Stimulated activated CD4-positive, alpha-beta T cell treated with anti-CD3 and anti-CD28 coated beads, Interleukin-12 subunit alpha, Interleukin-12 subunit beta, amount 100 ng/mL, for 4 hours (primary cell): ENCODE measurements at regions not wholly inside any gene's neighbourhood (a gene's known extent, or its start where the extent isn't known, plus 50 kb on each side); places are given as distances from the start of the nearest gene placed in this dataset.

Experiments
- DNase-seq: peaks from one replicate; pipeline ENCODE4 v3.0.0-alpha.2; 2020

GRCh38 chr5:123827811-123828210, 315.8 kb downstream of the CSNK1G3 start:
- no peak for DNase-seq

DNA sequence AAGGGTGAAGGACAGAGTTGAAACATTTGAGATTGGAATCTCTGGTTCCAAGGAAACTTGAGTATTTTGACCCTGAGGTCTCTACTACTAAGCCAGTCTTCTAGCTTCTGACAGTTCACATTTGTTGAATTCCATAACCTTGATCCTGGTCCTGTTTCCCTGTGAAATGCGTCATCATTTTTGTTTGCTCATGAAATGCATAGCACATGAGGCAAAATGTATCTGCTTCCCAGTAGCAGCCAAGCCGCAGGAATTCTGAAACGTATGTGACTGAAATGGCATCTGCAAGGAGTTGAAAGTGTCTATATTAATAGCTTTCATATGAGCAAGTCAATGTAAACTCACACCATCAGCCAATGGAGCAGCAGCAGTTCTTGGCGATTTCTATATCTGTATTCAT, 307.9 kb downstream of the CSNK1G3 start:
- DNase-seq: no peak

DNA sequence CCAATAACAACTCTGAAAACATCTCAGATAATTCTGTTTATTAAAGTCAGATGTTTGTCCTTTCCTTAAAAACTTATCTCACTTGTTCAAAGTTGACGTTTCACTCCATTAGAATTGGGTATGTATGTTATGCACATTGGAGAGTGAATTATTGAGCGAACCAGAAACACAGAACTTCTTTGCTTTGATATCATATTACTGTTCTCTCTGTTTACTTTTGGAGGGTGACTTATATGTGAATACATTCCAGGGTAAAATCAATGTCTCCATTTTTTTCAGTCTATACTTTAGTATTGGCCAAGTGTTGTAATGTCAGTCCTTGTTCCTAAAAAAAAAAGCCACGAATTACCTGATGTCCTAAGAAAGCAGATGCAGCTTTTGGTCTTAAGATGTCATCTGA, 307.4 kb downstream of the CSNK1G3 start:
- DNase-seq: no peak

DNA sequence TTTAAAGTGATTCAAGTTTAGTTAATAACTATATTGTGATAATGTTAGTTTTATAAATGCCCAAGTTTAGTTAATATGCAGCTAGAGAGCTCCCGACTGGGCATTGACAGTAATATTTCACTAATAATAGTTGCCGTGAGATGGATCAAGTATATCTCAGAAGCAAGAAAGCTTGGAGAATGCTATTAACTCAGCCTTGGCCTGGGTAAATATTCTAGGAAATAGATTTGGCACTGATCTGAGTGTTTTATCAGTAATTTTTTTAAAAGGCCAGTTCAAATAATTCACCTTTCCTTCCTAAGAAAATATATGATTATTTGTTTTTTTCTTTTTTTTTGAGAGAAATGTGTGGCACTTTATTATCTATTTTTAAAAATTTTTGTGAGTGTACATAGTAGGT, 305.3 kb downstream of the CSNK1G3 start:
- DNase-seq: no peak

GRCh38 chr5:123814801-123815470, 303.0 kb downstream of the CSNK1G3 start:
- DNase-seq: no peak

GRCh38 chr5:123813937-123814624, 302.1 kb downstream of the CSNK1G3 start:
- DNase-seq: no peak

DNA sequence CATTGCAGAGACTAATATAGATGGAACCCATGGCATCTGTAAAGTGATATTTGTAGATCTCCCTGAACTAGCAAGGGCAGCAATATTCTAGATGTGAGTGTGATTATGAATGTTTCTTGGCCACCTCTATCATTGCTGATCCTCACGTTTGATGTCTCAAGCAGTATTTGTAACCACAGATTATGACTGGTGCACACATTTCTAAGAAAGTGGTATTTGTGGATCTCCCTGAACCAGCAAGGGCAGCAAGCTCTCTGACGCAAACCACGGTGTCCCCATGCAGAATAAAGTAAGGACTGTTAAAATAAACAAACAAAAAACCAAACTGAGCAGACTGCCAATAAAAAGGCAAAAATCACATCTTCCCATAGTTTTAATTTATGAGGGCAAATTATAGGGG, 301.3 kb downstream of the CSNK1G3 start:
- no peak for DNase-seq

DNA sequence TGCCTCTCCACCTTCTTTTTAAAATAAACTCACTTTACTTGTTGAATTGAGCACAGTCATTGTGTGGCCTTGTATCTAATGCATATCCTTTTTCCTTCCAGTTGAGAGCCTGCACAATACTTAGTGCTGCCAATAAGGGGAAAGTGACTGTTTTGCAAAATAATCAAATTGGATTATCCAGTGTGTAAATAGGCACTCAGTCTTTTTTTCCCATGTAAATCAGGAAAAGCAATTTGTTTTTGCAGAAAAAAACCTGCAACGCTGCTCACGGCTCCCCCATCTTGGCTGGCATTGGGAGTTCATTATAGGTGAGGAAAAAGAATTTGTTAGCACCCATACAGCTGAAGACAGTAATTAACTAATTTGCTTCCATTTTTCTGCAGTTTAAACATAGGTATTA, 299.9 kb downstream of the CSNK1G3 start:
- DNase-seq: no peak

GRCh38 chr5:123810746-123811340, 298.9 kb downstream of the CSNK1G3 start:
- no peak for DNase-seq

DNA sequence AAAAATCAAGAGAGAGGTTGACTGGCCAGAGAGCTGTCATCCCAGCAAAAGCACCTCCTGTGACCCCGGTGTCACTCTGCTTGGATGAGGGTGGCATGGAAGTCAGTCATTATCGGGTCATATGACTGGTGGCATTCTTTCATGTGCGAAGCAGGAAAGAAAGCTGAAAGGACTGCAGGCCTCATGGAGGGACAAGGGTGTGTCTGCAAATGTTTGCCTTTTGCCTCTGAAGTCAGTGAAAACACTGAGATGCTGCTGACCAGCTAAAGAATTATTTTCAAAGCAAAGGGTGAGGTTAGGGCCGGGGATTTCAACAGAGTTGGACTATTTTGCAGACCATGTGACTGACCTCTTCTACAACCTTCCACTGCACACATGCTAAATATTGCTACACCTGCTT, 298.3 kb downstream of the CSNK1G3 start:
- DNase-seq: no peak

DNA sequence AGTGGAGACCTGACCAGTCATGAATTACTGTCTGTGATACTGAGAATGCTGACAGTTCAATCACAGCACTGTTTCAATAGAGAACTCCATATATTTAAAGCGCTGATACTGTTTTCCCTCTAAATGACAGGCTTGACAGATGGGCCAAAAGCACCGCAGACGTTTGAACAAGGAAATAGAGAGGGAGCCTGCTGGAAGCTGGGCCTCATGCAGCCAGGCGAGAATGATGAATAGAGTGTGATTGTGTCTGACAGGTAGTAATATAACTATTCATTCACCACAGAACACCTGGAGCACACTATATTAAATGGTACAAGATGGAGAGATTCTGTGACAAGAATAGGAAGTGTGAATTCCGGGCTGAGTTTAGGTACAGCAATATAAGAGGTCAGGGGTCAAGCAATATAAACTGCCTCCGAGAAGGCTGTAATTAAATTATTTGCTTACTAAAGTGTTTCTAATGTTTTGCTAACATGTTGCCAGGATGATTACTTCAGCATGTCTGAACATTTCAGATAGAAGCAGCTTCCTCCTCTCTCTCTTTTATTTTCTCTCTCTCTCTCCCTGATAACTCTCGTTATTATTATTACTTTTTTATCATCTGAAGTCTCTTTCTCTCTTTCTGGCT, 297.7 kb downstream of the CSNK1G3 start:
- DNase-seq: no peak

DNA sequence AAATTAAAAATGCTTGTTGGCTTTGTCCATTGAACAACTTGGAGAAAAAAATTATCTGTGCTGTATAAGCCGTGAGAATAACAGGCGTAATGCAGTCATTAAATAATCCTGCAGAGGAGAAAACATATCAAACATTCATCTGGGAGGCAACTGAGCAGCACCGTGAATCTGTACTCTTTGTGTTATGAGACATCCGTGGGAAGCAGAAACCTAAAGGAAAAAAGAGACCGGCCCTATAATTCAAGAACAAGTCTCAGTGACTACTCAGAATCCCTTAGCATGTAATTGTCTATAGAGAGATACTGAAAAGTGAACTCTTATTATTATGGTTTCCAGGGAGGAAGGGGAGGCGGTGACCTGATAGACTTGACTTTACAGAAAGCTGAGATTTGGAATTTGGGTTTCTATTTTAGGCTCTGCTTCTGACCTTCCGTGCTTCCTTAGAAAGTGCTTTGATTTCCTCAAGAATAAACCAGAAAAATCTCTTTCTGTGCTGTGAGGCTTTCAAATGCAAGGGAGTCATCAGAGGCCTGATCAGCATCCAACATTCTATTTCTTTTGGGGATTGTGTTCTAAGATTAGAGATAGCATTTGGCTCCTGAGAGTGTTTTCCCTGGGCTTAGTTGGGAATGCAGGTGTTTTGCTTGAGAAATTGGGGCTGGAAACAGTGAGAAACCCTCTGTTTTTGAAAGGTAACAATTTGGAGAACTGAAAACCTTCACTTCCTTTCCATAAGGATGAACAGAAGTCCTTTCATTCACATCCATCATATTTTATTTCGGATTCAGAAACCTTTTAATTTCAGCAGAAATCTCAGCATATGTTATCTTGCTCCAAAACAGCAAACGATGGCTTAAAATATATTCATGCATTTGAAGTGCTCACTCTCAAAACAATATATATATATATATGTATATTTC, 296.7 kb downstream of the CSNK1G3 start:
- no peak for DNase-seq

DNA sequence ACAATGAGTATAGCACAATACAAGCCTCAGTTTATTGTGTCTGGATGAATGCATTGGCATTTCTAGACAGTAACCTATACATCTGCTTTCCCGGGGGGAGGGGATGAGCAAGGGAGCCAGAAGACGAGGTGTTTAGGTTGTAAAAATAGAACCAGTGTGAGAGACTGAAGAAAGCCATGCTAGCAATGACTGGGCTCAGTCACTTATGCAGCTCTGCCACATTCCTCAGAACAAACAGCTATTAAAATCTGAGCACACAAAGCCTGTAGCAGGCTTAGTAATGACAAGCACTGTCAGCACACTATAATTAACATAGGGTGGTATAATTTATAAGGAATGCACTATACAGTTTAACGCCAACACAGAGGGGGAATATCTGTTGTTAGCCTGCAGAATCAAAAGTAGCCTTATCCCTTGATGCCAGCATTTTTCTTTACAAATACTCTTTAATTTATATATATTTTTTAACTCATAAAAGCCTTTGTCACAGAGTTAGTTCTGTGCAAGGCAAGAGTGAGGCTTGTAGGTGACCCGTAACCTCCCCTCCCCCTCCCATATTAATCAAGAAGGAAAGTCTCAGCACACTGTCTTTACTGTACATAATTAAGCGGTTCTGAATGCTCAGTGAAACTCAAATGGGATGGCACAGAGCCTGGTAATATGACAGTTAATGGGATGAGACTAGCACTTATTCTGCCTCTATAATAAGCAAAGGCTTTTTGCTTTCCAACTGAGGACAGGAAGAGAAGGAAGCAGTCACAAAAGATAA, 295.4 kb downstream of the CSNK1G3 start:
- DNase-seq: no peak

GRCh38 chr5:123806644-123807043, 294.7 kb downstream of the CSNK1G3 start:
- no peak for DNase-seq

DNA sequence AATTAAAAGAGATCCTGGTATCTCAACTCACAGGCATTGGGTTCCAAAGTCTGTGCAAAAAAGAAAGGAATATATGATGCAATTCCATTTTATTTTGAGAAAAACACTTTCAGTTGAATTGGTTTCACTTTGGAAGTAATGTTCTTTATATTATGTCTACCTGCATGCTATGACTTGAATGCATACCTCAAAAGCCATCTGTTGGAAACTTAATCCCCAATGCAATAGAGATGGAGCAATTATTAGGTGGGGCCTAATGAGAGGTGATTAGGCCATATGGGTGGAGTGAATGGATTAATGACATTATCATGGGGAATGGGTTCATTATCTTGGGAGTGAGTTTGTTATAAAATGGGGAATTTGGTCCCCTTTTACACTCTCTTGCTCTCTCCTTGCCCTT, 293.3 kb downstream of the CSNK1G3 start:
- DNase-seq: no peak

GRCh38 chr5:123803359-123803758, 291.4 kb downstream of the CSNK1G3 start:
- DNase-seq: no peak

GRCh38 chr5:123802298-123802951, 290.4 kb downstream of the CSNK1G3 start:
- no peak for DNase-seq

DNA sequence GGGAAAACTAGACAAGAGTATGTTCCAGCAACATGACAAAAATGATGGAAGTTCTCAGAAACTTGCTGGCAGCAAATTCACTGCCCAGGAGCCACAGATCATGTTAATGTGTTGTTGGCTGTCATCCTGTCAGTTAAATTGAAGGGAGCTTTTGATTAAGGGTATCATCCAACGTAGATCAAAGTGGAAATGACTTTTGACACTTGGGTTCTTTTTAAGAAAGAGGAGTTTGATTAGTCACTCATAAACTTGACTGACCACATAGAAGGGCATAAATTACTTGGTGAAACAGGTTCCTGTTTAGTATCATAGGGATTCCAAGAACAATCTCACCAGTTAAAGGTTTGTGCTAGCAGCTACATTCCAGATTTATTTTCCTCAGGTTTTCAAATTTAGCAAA, 288.7 kb downstream of the CSNK1G3 start:
- no peak for DNase-seq

DNA sequence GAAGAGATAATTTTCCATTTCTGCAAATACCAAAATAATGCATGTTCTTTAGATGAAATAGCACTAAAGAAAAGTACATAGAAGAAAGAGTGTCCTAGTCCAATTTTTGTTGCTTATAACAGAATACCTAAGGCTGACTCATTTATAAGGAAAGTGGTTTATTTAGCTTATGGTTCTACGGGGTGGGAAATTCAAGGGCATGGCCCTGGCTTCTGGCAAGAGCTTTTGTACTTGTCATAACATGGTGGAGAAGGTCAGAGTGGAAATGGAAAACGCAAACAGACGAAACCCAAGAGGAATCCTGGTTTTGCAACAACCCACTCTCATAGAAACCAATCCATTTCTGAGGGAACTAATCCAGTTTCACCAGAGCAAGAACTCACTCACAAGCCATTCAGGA, 283.7 kb downstream of the CSNK1G3 start:
- DNase-seq: no peak

DNA sequence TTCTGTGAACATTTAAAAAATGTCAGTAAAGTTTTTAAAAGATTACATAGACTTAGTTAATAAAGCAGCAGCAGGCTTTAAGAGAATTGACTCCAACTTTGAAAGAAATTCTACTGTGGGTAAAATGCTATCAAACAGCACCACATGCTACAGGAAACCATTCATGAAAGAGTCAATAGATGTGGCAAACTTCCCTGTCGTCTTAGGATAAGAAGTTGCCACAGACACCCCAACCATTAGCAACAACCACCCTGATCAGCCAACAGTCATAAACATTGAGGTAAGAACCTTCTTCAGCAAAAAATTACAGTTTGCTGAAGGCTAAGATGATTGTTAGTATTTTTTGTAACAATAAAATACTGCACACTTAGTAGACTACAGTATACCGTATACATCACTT, 278.2 kb downstream of the CSNK1G3 start:
- no peak for DNase-seq

GRCh38 chr5:123787635-123788034, 275.7 kb downstream of the CSNK1G3 start:
- DNase-seq: no peak

GRCh38 chr5:123787136-123787535, 275.2 kb downstream of the CSNK1G3 start:
- no peak for DNase-seq
